BJ (cell line): ENCODE measurements at regions not wholly inside any gene's neighbourhood (a gene's known extent, or its start where the extent isn't known, plus 50 kb on each side); places are given as distances from the start of the nearest gene placed in this dataset.

Experiments used
- CTCF ChIA-PET: fragments of 350-600 bp; formaldehyde crosslinking; extraction: SDS; loops from one replicate; lab custom pipeline; 2021; ENCODE audit warnings: antibody characterized with exemption, inconsistent platforms; lab: Yijun Ruan, JAX
- POLR2A ChIA-PET: fragments of 300-600 bp; sonication (Branson Sonifier 250); formaldehyde crosslinking; extraction: SDS; loops from one replicate; lab custom pipeline; 2021; ENCODE audit warnings: antibody characterized with exemption; lab: Charles Lee
- DNase-seq: peaks from one replicate; pipeline ENCODE4 v3.0.0-alpha.2; 2011; ENCODE audit warnings: low read depth
- H3K27me3 ChIP-seq: 2 replicates; pipeline ENCODE4 v1.6.0; 2011; ENCODE audit warnings: low read length; ENCODE audit not compliant: control insufficient read depth, insufficient read depth
- H3K36me3 ChIP-seq: 2 replicates; pipeline ENCODE4 v1.5.1; 2011; ENCODE audit warnings: low read length; ENCODE audit not compliant: control insufficient read depth, insufficient read depth
- H3K4me3 ChIP-seq: 2 replicates; pipeline ENCODE4 v1.5.1; 2011; ENCODE audit warnings: low read depth, mild to moderate bottlenecking, control low read depth, low read length
- CTCF ChIP-seq: IDR thresholded peaks from 2 replicates; pipeline ENCODE4 v1.5.1; 2011; ENCODE audit warnings: low read depth, mild to moderate bottlenecking, control low read depth, inconsistent platforms, low read length, moderate library complexity; ENCODE audit not compliant: insufficient read depth

DNA sequence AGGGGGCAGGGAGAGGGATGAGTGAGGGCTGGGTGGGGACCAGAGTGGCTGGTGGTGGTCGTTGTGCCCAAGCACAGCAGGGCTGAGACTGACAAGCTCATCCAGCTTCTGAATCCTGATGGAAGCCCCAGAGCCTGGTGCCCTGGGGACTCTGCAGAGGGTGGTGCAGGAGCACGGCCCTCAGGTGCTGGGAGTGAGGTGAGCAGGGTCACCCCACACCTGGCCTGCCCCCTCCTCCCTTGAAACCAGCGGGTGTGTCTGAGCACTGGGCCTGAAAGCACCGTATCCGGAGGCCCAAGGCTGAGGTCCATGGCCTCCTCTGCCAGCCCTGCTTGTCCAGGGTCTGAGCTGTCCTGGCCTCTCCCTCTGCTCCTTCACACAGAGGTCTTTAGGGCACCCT is 218.2 kb downstream of the ZNF248 start:
- ChIA-PET CTCF (no interaction called here), POLR2A (no interaction called here)
- no peak for TF ChIP-seq CTCF
- Histone ChIP-seq H3K27me3 (no peaks in the 10 kb centered on the region), H3K36me3 (no peaks in the 10 kb centered on the region), H3K4me3 (no peak overlapping the region)
- no peak for DNase-seq

DNA sequence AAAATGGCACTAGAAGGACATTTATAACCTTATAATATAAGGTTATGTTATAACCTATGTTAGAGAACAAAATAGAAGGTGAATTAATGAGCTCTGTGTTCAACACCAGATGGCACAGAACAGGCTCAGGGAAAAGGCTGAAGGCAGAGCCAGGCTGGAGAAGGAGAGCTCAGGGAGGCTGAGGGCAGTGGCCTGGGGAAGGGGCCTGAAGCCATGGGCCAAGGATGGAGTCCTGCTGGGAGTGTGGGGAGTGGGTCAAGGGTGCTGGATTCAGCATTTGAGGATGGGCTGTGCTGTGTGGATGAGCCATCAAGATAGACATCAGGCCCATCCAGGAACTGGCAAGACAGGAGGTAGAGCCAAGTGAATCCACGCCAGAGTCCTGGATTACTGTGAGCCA is 218.8 kb downstream of the ZNF248 start:
- H3K27me3 ChIP-seq: no peaks in the 10 kb centered on the region
- H3K4me3 ChIP-seq: no peak overlapping the region
- no peak for TF ChIP-seq CTCF
- ChIA-PET CTCF (no interaction called here), POLR2A (no interaction called here)
- no peaks in the 10 kb centered on the region for H3K36me3 ChIP-seq
- no peak for DNase-seq

GRCh38 chr10:37634351-37634880 is 223.0 kb downstream of the ZNF248 start:
- ChIA-PET POLR2A (no interaction called here), CTCF (no interaction called here)
- TF ChIP-seq CTCF: no peak
- no peak for DNase-seq
- no peak overlapping the region for H3K4me3 ChIP-seq
- no peaks in the 10 kb centered on the region for H3K27me3 ChIP-seq
- no peaks in the 10 kb centered on the region for H3K36me3 ChIP-seq

DNA sequence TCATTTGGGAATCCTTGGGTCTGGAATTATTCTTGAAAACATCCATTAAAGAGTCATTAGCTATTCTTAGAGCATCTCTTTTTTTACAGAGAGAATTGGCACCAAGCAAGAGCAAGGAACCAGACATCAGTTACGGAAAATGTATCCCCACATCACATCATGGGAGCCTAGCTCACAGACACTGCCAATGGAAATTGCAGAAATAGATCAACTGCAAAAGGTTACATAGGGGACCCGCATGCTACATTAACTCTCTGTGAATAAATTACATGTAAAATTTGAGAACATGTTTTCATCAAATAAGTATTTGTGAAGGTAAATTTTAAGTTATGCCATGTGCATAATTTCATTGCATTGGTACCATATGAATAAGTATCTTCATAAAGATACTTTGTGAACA is 224.8 kb downstream of the ZNF248 start:
- no peaks in the 10 kb centered on the region for H3K27me3 ChIP-seq
- CTCF ChIA-PET: no interaction called here
- DNase-seq: no peak
- TF ChIP-seq CTCF: no peak
- no peaks in the 10 kb centered on the region for H3K36me3 ChIP-seq
- no peak overlapping the region for H3K4me3 ChIP-seq
- POLR2A ChIA-PET: no interaction called here

- POLR2A ChIA-PET: no interaction called here
- no peak for DNase-seq
- H3K27me3 ChIP-seq: no peaks in the 10 kb centered on the region
- no peak for TF ChIP-seq CTCF
- CTCF ChIA-PET: no interaction called here
- H3K36me3 ChIP-seq: no peaks in the 10 kb centered on the region
- H3K4me3 ChIP-seq: no peak overlapping the region
These were observed 233.9 kb downstream of the ZNF248 start for GRCh38 chr10:37623506-37623905.
